Vagina (tissue), 2 donors: ENCODE measurements at regions not wholly inside any gene's neighbourhood (a gene's known extent, or its start where the extent isn't known, plus 50 kb on each side); places are given as distances from the start of the nearest gene placed in this dataset.

Experiments used
- CTCF ChIP-seq, 3 experiments: fragments of 450-650 bp in 2 of 3; fragments of 200-600 bp in 1 of 3; sonication (generic) in 1 of 3; IDR thresholded peaks; one replicate each; pipeline ENCODE4 v1.5.1; 2017 to 2019; ENCODE audit warnings: antibody characterized with exemption in 3 of 3, mild to moderate bottlenecking in 2 of 3, moderate library complexity in 2 of 3
- POLR2A ChIP-seq, 2 donors: fragments of 450-650 bp; IDR thresholded peaks; one replicate each; pipeline ENCODE4 v1.6.1; 2017; ENCODE audit warnings: antibody characterized with exemption in 2 of 2, mild to moderate bottlenecking in 2 of 2, moderate library complexity in 2 of 2
- POLR2AphosphoS5 ChIP-seq, 2 donors: sonication (generic); formaldehyde crosslinking; IDR thresholded peaks; one replicate each; pipeline ENCODE4 v1.9.0; 2017; ENCODE audit warnings: antibody characterized with exemption in 2 of 2, mild to moderate bottlenecking in 2 of 2, low read depth in 1 of 2; ENCODE audit not compliant: insufficient read depth in 1 of 2

GRCh38 chr2:7744827-7745226 lies 827.6 kb downstream of the RNF144A start:
- TF ChIP-seq CTCF (IDR thresholded peaks at IDR 0.05) = no peak
- TF ChIP-seq POLR2AphosphoS5 (IDR thresholded peaks at IDR 0.05; ENCODE audit: insufficient read depth in 1 of 2, low read depth in 1 of 2) = no peak
- TF ChIP-seq POLR2A (IDR thresholded peaks at IDR 0.05) = no peak
